ENCODE measurements at regions not wholly inside any gene's neighbourhood (a gene's known extent, or its start where the extent isn't known, plus 50 kb on each side); places are given as distances from the start of the nearest gene placed in this dataset.
"Not testable (repeated sequence)": the region's sequence is repeated elsewhere in the genome, so short reads cannot be mapped to it uniquely, and the experiment has no call there.

DNA sequence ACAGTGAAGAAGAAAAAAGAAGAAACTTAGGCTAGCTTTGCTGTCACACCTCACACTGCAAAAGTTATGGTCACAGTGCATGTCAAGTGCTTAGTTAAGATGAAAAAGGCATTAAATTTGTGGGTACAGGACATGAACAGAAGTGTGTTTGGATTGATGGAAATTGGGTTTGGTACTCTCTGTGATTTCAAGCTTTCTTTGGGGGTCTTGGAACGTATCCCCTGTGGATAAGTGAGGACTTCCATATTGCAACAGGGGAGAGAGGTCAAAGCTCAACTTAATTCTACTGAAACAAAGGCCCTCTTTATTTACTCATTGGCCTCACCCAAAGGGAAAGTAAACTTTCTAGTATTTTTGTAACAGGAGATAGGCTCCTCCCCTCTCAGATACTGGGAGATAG lies 138.3 kb upstream of the FUT9 start:
- Histone ChIP-seq H3K27me3 (no peaks in the 10 kb centered on the region), H3K36me3 (no peaks in the 10 kb centered on the region), H3K4me1 (no peaks in the 10 kb centered on the region), H3K27ac (replicated peaks in 1 of 4) (no peak overlapping the region), H3K4me3 (no peak overlapping the region), H3K9me3 (no peaks in the 10 kb centered on the region)
- intact Hi-C loops (cut with DNase I) = no loop called here
- no peak for DNase-seq (ENCODE audit: extremely low spot score)
- 46% methylated on average over 1 of the region's 1 CpG for WGBS
- TF ChIP-seq POLR2A (IDR thresholded peaks at IDR 0.05; ENCODE audit: low read depth) (no peak), POLR2AphosphoS5 (IDR thresholded peaks at IDR 0.05) (no peak), EP300 (IDR thresholded peaks at IDR 0.05) (no peak)
- TF ChIP-seq, protein P1, sequence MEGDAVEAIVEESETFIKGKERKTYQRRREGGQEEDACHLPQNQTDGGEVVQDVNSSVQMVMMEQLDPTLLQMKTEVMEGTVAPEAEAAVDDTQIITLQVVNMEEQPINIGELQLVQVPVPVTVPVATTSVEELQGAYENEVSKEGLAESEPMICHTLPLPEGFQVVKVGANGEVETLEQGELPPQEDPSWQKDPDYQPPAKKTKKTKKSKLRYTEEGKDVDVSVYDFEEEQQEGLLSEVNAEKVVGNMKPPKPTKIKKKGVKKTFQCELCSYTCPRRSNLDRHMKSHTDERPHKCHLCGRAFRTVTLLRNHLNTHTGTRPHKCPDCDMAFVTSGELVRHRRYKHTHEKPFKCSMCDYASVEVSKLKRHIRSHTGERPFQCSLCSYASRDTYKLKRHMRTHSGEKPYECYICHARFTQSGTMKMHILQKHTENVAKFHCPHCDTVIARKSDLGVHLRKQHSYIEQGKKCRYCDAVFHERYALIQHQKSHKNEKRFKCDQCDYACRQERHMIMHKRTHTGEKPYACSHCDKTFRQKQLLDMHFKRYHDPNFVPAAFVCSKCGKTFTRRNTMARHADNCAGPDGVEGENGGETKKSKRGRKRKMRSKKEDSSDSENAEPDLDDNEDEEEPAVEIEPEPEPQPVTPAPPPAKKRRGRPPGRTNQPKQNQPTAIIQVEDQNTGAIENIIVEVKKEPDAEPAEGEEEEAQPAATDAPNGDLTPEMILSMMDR (IDR thresholded peaks at IDR 0.05) = no peak

DNA sequence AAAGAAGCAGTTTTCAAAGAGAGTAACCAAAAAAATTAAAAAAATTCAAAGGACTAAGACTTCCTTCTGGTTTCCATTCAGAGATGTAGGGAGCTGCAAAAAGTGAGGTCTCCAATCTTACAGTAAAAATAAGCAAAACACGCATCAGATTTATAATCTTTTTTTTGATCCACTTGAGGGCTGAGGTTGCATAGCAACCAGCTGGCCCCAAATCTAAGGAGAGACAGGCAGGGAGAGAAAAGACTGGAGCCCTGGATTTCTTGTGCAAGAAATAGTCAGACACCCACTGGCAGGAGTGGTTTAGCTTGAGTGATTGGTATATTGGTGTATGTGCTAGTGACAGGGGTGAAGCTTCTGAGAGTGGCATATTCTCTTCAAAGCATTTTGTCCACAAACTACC lies 135.9 kb upstream of the FUT9 start:
- H3K4me3 ChIP-seq = no peak overlapping the region
- no peaks in the 10 kb centered on the region for H3K27me3 ChIP-seq
- no peaks in the 10 kb centered on the region for H3K36me3 ChIP-seq
- H3K9me3 ChIP-seq = no peaks in the 10 kb centered on the region
- DNase-seq (ENCODE audit: extremely low spot score) = no peak
- H3K4me1 ChIP-seq = no peaks in the 10 kb centered on the region
- 17% methylated on average over 1 of the region's 1 CpG for WGBS
- H3K27ac ChIP-seq (replicated peaks in 1 of 4) = no peak overlapping the region
- TF ChIP-seq POLR2A (IDR thresholded peaks at IDR 0.05; ENCODE audit: low read depth) (no peak), EP300 (IDR thresholded peaks at IDR 0.05) (no peak), POLR2AphosphoS5 (IDR thresholded peaks at IDR 0.05) (no peak)
- TF ChIP-seq, protein P1 (IDR thresholded peaks at IDR 0.05) = no peak
- intact Hi-C loops (cut with DNase I) = no loop called here

DNA sequence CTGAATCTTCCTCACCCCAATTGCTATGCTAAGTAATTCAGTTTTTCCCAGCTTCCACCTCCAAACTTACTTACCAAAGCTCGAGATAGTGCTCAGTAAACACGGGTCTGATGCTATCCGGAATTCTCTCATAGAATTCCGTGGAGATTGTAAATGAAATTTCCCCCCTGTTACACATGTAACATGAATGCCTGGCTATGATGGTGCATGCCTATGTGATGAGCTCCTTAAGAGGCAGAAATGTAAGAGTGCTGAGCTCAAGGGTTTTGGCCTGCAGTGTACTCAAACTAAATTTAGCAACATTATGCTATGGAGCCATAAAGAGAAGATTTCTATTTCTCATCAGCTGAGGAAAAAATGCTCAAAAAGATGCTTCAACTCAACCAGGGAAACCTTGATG lies 133.4 kb upstream of the FUT9 start:
- intact Hi-C loops (cut with DNase I) = no loop called here
- TF ChIP-seq POLR2A (IDR thresholded peaks at IDR 0.05; ENCODE audit: low read depth) (no peak), EP300 (IDR thresholded peaks at IDR 0.05) (no peak), POLR2AphosphoS5 (IDR thresholded peaks at IDR 0.05) (no peak)
- TF ChIP-seq, protein P1 (IDR thresholded peaks at IDR 0.05) = no peak
- Histone ChIP-seq H3K27me3 (no peaks in the 10 kb centered on the region), H3K4me1 (no peaks in the 10 kb centered on the region), H3K27ac (replicated peaks in 1 of 4) (no peak overlapping the region), H3K36me3 (no peaks in the 10 kb centered on the region), H3K9me3 (no peaks in the 10 kb centered on the region), H3K4me3 (no peak overlapping the region)
- DNase-seq (ENCODE audit: extremely low spot score) = no peak
- WGBS = 78% methylated on average over 4 of the region's 4 CpGs

DNA sequence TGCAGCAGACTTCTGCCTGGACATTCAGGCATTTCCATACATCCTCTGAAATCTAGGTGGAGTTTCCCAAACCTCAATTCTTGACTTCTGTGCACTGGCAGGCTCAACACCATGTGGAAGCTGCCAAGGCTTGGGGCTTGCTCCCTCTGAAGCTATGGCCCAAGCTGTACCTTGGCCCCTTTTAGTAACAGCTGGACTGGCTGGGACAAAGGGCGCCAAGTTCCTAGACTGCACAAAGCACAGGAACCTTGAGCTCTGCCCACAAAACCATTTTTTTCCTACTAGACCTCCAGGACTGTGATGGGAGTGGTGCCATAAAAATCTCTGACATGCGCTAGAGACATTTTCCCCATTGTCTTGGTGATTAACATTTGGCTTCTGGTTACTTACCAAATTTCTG lies 127.1 kb upstream of the FUT9 start:
- H3K27ac ChIP-seq (replicated peaks in 1 of 4); DNase-seq (ENCODE audit: extremely low spot score); H3K27me3 ChIP-seq; H3K4me1 ChIP-seq; H3K4me3 ChIP-seq; intact Hi-C loops (cut with DNase I); H3K36me3 ChIP-seq; H3K9me3 ChIP-seq: not testable (repeated sequence)
- 100% methylated on average over 1 of the region's 2 CpGs for WGBS

DNA sequence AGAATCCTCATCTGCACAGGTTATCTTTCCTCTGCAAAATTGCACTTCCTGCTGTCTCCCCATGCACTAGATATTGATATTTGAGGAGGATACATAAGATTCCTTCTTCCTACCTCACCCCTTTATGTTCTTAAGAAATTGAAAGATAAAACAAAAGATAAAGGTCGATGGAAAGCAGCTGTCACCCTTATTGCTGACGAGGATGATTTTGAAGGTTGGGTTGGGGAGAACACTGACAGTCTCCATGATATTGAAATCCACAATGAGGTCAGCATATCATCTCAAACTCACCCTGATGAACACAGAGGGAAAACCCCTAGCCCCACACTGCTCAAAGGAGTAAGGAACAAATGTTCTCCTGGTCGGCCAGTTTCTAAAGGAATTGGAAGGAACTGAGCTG lies 110.6 kb upstream of the FUT9 start:
- Histone ChIP-seq H3K27ac (replicated peaks in 1 of 4) (no peak overlapping the region), H3K27me3 (no peaks in the 10 kb centered on the region), H3K36me3 (no peaks in the 10 kb centered on the region), H3K4me3 (no peak overlapping the region), H3K9me3 (no peaks in the 10 kb centered on the region), H3K4me1 (no peaks in the 10 kb centered on the region)
- 55% methylated on average over 3 of the region's 3 CpGs for WGBS
- intact Hi-C loops (cut with DNase I) = no loop called here
- DNase-seq (ENCODE audit: extremely low spot score) = no peak
- TF ChIP-seq, protein P1 (IDR thresholded peaks at IDR 0.05) = no peak
- TF ChIP-seq POLR2AphosphoS5 (IDR thresholded peaks at IDR 0.05) (no peak), POLR2A (IDR thresholded peaks at IDR 0.05; ENCODE audit: low read depth) (no peak), EP300 (IDR thresholded peaks at IDR 0.05) (no peak)
